ENCODE measurements at regions not wholly inside any gene's neighbourhood (a gene's known extent, or its start where the extent isn't known, plus 50 kb on each side); places are given as distances from the start of the nearest gene placed in this dataset.

DNA sequence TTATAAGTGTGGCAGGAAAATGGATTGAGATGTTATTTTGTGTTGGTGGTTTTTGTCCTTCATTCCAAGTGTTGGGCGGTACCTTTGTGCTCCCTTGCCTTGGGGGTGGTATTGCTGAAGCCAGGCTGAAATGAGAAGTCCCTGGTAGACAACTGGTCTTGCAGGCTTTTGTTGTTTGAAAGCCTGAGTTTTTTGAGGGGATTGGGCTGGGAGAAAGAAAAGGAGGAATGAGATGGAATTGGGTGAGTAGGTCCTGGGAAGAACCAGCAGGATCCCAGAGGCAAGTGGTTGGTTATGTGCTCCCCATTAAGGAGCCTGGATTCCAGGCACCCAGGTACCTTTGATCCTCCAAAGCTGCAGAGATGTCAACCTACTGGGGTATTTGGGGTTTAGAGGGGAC lies 93.7 kb upstream of the SLC2A1 start:
- Histone ChIP-seq H3K9me3 (ENCODE audit: control insufficient read depth in 2 of 2, insufficient read depth in 1 of 2, low read length in 1 of 2) (no peaks in the 10 kb centered on the region), H3K4me3 (ENCODE audit: low read length in 2 of 2) (no peak overlapping the region), H3K27me3 (ENCODE audit: control insufficient read depth in 2 of 2, insufficient read depth in 1 of 2, low read length in 1 of 2) (no peaks in the 10 kb centered on the region), H3K36me3 (ENCODE audit: control insufficient read depth in 2 of 2, insufficient read depth in 2 of 2, low read length in 1 of 2) (no peaks in the 10 kb centered on the region), H3K4me1 (ENCODE audit: control insufficient read depth in 2 of 2, insufficient read depth in 2 of 2, low read length in 2 of 2) (no peaks in the 10 kb centered on the region), H3K27ac (ENCODE audit: low read depth in 1 of 2, low read length in 1 of 2) (no peak overlapping the region)
- 100% methylated on average over 1 of the region's 1 CpG for WGBS
- DNase-seq (ENCODE audit: low read depth in 6 of 9, low spot score in 9 of 9): no peak

DNA sequence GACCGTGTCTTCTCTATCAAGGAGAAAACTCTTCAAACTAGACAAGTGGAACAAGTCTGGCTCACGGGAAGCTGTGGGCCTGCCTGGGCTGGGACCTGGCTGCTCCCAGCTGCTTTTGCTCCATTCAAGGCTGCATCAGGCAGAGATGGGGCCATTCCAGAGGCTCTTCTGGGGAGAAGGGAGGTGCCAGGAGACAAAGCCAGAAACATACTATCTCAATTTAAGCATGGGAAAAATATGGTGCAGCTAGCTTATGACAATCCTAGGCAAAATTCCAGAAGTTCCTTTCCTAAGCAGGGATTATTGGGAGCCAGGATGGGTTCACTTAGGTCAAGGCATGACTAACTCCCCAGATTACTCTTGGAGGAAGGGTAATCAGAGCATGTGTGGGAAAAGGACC lies 90.8 kb upstream of the SLC2A1 start:
- Histone ChIP-seq H3K4me1 (ENCODE audit: control insufficient read depth in 2 of 2, insufficient read depth in 2 of 2, low read length in 2 of 2) (no peaks in the 10 kb centered on the region), H3K27ac (ENCODE audit: low read depth in 1 of 2, low read length in 1 of 2) (no peak overlapping the region), H3K36me3 (ENCODE audit: control insufficient read depth in 2 of 2, insufficient read depth in 2 of 2, low read length in 1 of 2) (no peaks in the 10 kb centered on the region), H3K9me3 (ENCODE audit: control insufficient read depth in 2 of 2, insufficient read depth in 1 of 2, low read length in 1 of 2) (no peaks in the 10 kb centered on the region), H3K4me3 (ENCODE audit: low read length in 2 of 2) (no peak overlapping the region), H3K27me3 (ENCODE audit: control insufficient read depth in 2 of 2, insufficient read depth in 1 of 2, low read length in 1 of 2) (no peaks in the 10 kb centered on the region)
- 89% methylated on average over 2 of the region's 2 CpGs for WGBS
- no peak for DNase-seq (ENCODE audit: low read depth in 6 of 9, low spot score in 9 of 9)

- 86% methylated on average over 2 of the region's 2 CpGs for WGBS
- no peak overlapping the region for H3K27ac ChIP-seq (ENCODE audit: low read depth in 1 of 2, low read length in 1 of 2)
Observed at GRCh38 chr1:43048601-43049011, 89.9 kb upstream of the SLC2A1 start.

GRCh38 chr1:43047135-43047534 lies 88.5 kb upstream of the SLC2A1 start:
- Histone ChIP-seq H3K4me3 (ENCODE audit: low read length in 2 of 2) (no peak overlapping the region), H3K27ac (ENCODE audit: low read depth in 1 of 2, low read length in 1 of 2) (no peak overlapping the region), H3K27me3 (ENCODE audit: control insufficient read depth in 2 of 2, insufficient read depth in 1 of 2, low read length in 1 of 2) (no peaks in the 10 kb centered on the region), H3K36me3 (ENCODE audit: control insufficient read depth in 2 of 2, insufficient read depth in 2 of 2, low read length in 1 of 2) (no peaks in the 10 kb centered on the region), H3K4me1 (ENCODE audit: control insufficient read depth in 2 of 2, insufficient read depth in 2 of 2, low read length in 2 of 2) (no peaks in the 10 kb centered on the region), H3K9me3 (ENCODE audit: control insufficient read depth in 2 of 2, insufficient read depth in 1 of 2, low read length in 1 of 2) (no peaks in the 10 kb centered on the region)
- no peak for DNase-seq (ENCODE audit: low read depth in 6 of 9, low spot score in 9 of 9)
- 93% methylated on average over 1 of the region's 1 CpG for WGBS

More at GRCh38 chr1:43048601-43049011, 89.9 kb upstream of the SLC2A1 start:
- Histone ChIP-seq H3K4me1 (ENCODE audit: control insufficient read depth in 2 of 2, insufficient read depth in 2 of 2, low read length in 2 of 2) (no peaks in the 10 kb centered on the region), H3K36me3 (ENCODE audit: control insufficient read depth in 2 of 2, insufficient read depth in 2 of 2, low read length in 1 of 2) (no peaks in the 10 kb centered on the region), H3K27me3 (ENCODE audit: control insufficient read depth in 2 of 2, insufficient read depth in 1 of 2, low read length in 1 of 2) (no peaks in the 10 kb centered on the region), H3K4me3 (ENCODE audit: low read length in 2 of 2) (no peak overlapping the region), H3K9me3 (ENCODE audit: control insufficient read depth in 2 of 2, insufficient read depth in 1 of 2, low read length in 1 of 2) (no peaks in the 10 kb centered on the region)
- DNase-seq (ENCODE audit: low read depth in 6 of 9, low spot score in 9 of 9): no peak

DNA sequence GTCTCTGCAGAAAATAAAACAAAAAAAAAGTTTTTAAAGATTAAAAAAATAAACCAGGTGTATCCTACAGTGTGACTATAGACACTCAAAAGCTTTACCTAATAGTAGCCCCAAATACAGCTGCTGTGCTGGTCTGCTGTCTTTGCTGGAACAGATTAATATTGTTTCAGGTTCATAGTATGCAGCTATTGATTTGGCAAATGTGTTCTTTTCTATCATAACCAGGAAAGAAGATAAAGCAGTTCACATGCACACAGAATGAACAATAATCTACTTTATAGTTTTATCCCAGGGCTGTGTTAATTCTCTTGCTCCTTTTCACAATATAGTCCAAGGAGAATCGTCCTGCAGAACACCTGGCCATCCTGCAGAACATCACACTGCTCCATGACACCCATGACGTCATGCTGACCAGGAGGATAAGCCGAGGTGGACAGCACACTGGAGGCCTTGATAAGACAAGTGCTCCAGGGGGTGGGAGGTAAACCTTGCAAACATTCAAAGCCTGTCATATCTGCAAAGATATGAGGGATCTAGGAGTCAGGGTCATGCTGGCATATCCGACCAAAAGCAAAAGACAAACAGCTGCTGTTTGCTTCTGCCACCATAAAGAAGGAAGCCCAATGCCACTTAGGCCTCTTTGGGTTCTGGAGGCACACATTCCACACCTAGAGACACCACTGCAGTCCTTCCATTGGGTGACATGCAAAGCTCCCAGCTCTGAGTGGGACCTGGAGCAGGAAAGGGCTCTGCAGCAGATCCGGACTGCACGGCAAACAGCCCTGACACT lies 86.1 kb upstream of the SLC2A1 start:
- Histone ChIP-seq H3K36me3 (ENCODE audit: control insufficient read depth in 2 of 2, insufficient read depth in 2 of 2, low read length in 1 of 2) (no peaks in the 10 kb centered on the region), H3K4me3 (ENCODE audit: low read length in 2 of 2) (no peak overlapping the region), H3K27me3 (ENCODE audit: control insufficient read depth in 2 of 2, insufficient read depth in 1 of 2, low read length in 1 of 2) (no peaks in the 10 kb centered on the region), H3K27ac (ENCODE audit: low read depth in 1 of 2, low read length in 1 of 2) (no peak overlapping the region), H3K4me1 (ENCODE audit: control insufficient read depth in 2 of 2, insufficient read depth in 2 of 2, low read length in 2 of 2) (no peaks in the 10 kb centered on the region), H3K9me3 (ENCODE audit: control insufficient read depth in 2 of 2, insufficient read depth in 1 of 2, low read length in 1 of 2) (no peaks in the 10 kb centered on the region)
- no peak for DNase-seq (ENCODE audit: low read depth in 6 of 9, low spot score in 9 of 9)
- 94% methylated on average over 6 of the region's 6 CpGs for WGBS

DNA sequence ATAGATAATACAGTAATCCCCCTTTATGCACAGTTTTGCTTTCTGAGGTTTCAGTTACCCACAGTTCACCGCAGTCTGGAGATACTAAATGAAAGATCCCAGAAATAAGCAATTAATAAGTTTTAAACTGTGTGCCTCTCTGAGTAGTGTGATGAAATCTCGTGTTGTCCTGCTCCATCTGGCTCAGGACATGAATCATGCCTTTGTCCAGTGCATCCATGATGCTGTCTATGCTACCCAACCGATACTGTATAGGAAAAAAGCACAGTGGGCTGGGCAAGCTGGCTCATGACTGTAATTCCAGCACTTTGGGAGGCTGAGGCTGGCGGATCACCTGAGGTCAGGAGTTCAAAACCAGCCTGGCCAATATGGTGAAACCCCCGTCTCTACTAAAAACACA lies 85.0 kb upstream of the SLC2A1 start:
- no peaks in the 10 kb centered on the region for H3K27me3 ChIP-seq (ENCODE audit: control insufficient read depth in 2 of 2, insufficient read depth in 1 of 2, low read length in 1 of 2)
- H3K9me3 ChIP-seq (ENCODE audit: control insufficient read depth in 2 of 2, insufficient read depth in 1 of 2, low read length in 1 of 2): no peaks in the 10 kb centered on the region
- no peak overlapping the region for H3K27ac ChIP-seq (ENCODE audit: low read depth in 1 of 2, low read length in 1 of 2)
- H3K4me1 ChIP-seq (ENCODE audit: control insufficient read depth in 2 of 2, insufficient read depth in 2 of 2, low read length in 2 of 2): no peaks in the 10 kb centered on the region
- 94% methylated on average over 5 of the region's 5 CpGs for WGBS
- no peaks in the 10 kb centered on the region for H3K36me3 ChIP-seq (ENCODE audit: control insufficient read depth in 2 of 2, insufficient read depth in 2 of 2, low read length in 1 of 2)
- no peak overlapping the region for H3K4me3 ChIP-seq (ENCODE audit: low read length in 2 of 2)
- no peak for DNase-seq (ENCODE audit: low read depth in 6 of 9, low spot score in 9 of 9)

DNA sequence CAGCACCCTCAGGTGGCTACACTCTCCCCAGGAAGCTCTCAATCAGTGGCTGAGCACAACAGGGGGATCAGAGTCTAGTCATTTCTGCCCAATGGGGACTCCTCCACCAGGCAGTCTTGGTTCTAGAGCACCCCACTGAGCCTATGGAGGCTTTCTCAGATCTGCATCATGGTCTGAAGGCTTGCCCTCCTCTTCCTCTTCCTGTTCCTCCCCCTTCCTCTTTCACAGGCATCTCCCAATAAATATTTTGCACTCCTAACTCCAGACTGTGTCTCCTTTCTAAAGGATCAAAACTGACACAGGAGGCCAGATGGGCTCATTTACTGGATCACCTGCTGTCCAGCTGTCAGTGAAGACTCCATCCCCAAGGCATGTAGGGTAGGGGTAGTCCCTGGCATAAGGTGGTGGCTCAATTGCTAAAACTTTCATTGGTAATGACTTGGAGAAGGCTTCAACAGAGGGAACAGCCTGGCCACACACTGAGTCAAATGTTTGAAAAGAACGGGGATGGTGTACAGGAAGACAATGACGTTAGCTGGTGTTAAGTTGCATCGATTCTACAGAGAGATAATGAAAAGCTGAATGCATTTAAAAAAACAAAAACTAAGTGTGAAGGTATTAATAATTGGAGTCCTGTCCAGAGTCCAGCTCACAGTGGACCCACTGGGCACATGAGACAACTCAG lies 84.2 kb upstream of the SLC2A1 start:
- no peaks in the 10 kb centered on the region for H3K27me3 ChIP-seq (ENCODE audit: control insufficient read depth in 2 of 2, insufficient read depth in 1 of 2, low read length in 1 of 2)
- H3K27ac ChIP-seq (ENCODE audit: low read depth in 1 of 2, low read length in 1 of 2): no peak overlapping the region
- H3K4me3 ChIP-seq (ENCODE audit: low read length in 2 of 2): no peak overlapping the region
- 98% methylated on average over 3 of the region's 3 CpGs for WGBS
- H3K36me3 ChIP-seq (ENCODE audit: control insufficient read depth in 2 of 2, insufficient read depth in 2 of 2, low read length in 1 of 2): no peaks in the 10 kb centered on the region
- H3K4me1 ChIP-seq (ENCODE audit: control insufficient read depth in 2 of 2, insufficient read depth in 2 of 2, low read length in 2 of 2): no peaks in the 10 kb centered on the region
- DNase-seq (ENCODE audit: low read depth in 6 of 9, low spot score in 9 of 9): no peak
- H3K9me3 ChIP-seq (ENCODE audit: control insufficient read depth in 2 of 2, insufficient read depth in 1 of 2, low read length in 1 of 2): no peaks in the 10 kb centered on the region

DNA sequence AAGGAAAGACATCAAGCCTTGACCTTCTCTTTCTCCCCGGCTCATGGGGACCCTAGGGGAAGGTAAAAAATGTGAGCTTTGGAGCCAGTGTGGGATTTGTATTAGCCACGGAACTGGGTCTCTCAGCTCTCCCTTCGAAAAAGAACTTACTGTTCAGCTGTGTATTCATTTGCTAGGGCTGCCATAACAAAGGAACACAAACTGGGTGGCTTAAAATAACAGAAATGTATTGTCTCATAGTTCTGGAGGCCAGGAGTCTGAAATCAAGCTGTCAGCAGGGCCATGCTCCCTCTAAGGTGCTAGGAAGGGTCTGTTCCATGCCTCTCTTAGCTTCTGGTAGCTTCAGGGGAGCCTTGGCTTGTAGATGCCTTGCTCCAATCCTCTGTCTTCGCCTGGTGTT lies 83.5 kb upstream of the SLC2A1 start:
- no peak for DNase-seq (ENCODE audit: low read depth in 6 of 9, low spot score in 9 of 9)
- Histone ChIP-seq H3K4me3 (ENCODE audit: low read length in 2 of 2) (no peak overlapping the region), H3K27me3 (ENCODE audit: control insufficient read depth in 2 of 2, insufficient read depth in 1 of 2, low read length in 1 of 2) (no peaks in the 10 kb centered on the region), H3K27ac (ENCODE audit: low read depth in 1 of 2, low read length in 1 of 2) (no peak overlapping the region), H3K36me3 (ENCODE audit: control insufficient read depth in 2 of 2, insufficient read depth in 2 of 2, low read length in 1 of 2) (no peaks in the 10 kb centered on the region), H3K4me1 (ENCODE audit: control insufficient read depth in 2 of 2, insufficient read depth in 2 of 2, low read length in 2 of 2) (no peaks in the 10 kb centered on the region), H3K9me3 (ENCODE audit: control insufficient read depth in 2 of 2, insufficient read depth in 1 of 2, low read length in 1 of 2) (no peaks in the 10 kb centered on the region)
- 98% methylated on average over 4 of the region's 4 CpGs for WGBS

GRCh38 chr1:43041591-43041990 lies 82.9 kb upstream of the SLC2A1 start:
- Histone ChIP-seq H3K9me3 (ENCODE audit: control insufficient read depth in 2 of 2, insufficient read depth in 1 of 2, low read length in 1 of 2) (no peaks in the 10 kb centered on the region), H3K4me1 (ENCODE audit: control insufficient read depth in 2 of 2, insufficient read depth in 2 of 2, low read length in 2 of 2) (no peaks in the 10 kb centered on the region), H3K4me3 (ENCODE audit: low read length in 2 of 2) (no peak overlapping the region), H3K27ac (ENCODE audit: low read depth in 1 of 2, low read length in 1 of 2) (no peak overlapping the region), H3K36me3 (ENCODE audit: control insufficient read depth in 2 of 2, insufficient read depth in 2 of 2, low read length in 1 of 2) (no peaks in the 10 kb centered on the region), H3K27me3 (ENCODE audit: control insufficient read depth in 2 of 2, insufficient read depth in 1 of 2, low read length in 1 of 2) (no peaks in the 10 kb centered on the region)
- WGBS: 96% methylated on average over 3 of the region's 3 CpGs
- DNase-seq (ENCODE audit: low read depth in 6 of 9, low spot score in 9 of 9): no peak
